Endodermal cell (in vitro differentiated cells): ENCODE measurements at regions not wholly inside any gene's neighbourhood (a gene's known extent, or its start where the extent isn't known, plus 50 kb on each side); places are given as distances from the start of the nearest gene placed in this dataset.
A peak's percentile ranks its signal among the peaks of the same experiment; 100 is the strongest.

Source experiments
- DNase-seq: peaks from one replicate; pipeline ENCODE4 v3.0.0-alpha.2; 2017
- H3K27ac ChIP-seq: 2 replicates; pipeline ENCODE4 v1.5.1; 2013; ENCODE audit warnings: mild to moderate bottlenecking, low read depth, low read length, moderate library complexity
- H3K27me3 ChIP-seq: 2 replicates; pipeline ENCODE4 v1.6.1; 2013; ENCODE audit warnings: mild to moderate bottlenecking, low read length, moderate library complexity; ENCODE audit not compliant: insufficient read depth, control insufficient read depth, poor library complexity, severe bottlenecking
- H3K36me3 ChIP-seq: 2 replicates; pipeline ENCODE4 v1.7.0; 2013; ENCODE audit warnings: mild to moderate bottlenecking, low read length, moderate library complexity; ENCODE audit not compliant: control insufficient read depth, insufficient read depth
- H3K4me1 ChIP-seq: one replicate; pipeline ENCODE4 v1.7.0; 2013; ENCODE audit warnings: low read length; ENCODE audit not compliant: control insufficient read depth, insufficient read depth
- H3K4me3 ChIP-seq: 2 replicates; pipeline ENCODE4 v1.5.1; 2013; ENCODE audit warnings: mild to moderate bottlenecking, low read length, moderate library complexity
- H3K9ac ChIP-seq: 2 replicates; pipeline ENCODE4 v1.6.1; 2013; ENCODE audit warnings: mild to moderate bottlenecking, low read length, moderate library complexity; ENCODE audit not compliant: poor library complexity, severe bottlenecking; ENCODE audit errors: extremely low read depth
- H3K9me3 ChIP-seq: 2 replicates; pipeline ENCODE4 v1.6.1; 2013; ENCODE audit warnings: mild to moderate bottlenecking, low read length, moderate library complexity; ENCODE audit not compliant: control insufficient read depth
- H3K27ac Mint-ChIP-seq: 2 replicates; pipeline ENCODE4 v1.8.0; 2020; ENCODE audit warnings: mixed read lengths
- H3K27me3 Mint-ChIP-seq: 2 replicates; pipeline ENCODE4 v1.8.0; 2021; ENCODE audit warnings: mild to moderate bottlenecking, mixed read lengths; ENCODE audit not compliant: insufficient read depth
- H3K36me3 Mint-ChIP-seq: 2 replicates; pipeline ENCODE4 v1.8.0; 2020; ENCODE audit warnings: low read depth, mixed read lengths
- H3K4me1 Mint-ChIP-seq: 2 replicates; pipeline ENCODE4 v1.8.0; 2020; ENCODE audit warnings: mixed read lengths
- H3K4me3 Mint-ChIP-seq: 2 replicates; pipeline ENCODE4 v1.8.0; 2020; ENCODE audit warnings: mild to moderate bottlenecking, moderate library complexity, mixed read lengths
- H3K9me3 Mint-ChIP-seq: 2 replicates; pipeline ENCODE4 v1.8.0; 2020; ENCODE audit warnings: mild to moderate bottlenecking, mixed read lengths
- WGBS, 2 experiments: methylation state at CpG; one replicate each; pipeline versions ENCODE4 v1.1.5 to v1.1.7; 2013; ENCODE audit warnings: missing lambda C conversion rate in 2 of 2, mixed read lengths in 1 of 2; ENCODE audit not compliant: insufficient coverage in 1 of 2, insufficient read length in 1 of 2; 5-methylcytosine and 5-hydroxymethylcytosine counted together
- TF ChIP-seq, protein P1 (sequence below): fragments of 200-600 bp; sonication (generic); conservative IDR thresholded peaks from 2 replicates; pipeline ENCODE4 v1.5.0; 2021; ENCODE audit warnings: antibody characterized with exemption, mild to moderate bottlenecking

DNA sequence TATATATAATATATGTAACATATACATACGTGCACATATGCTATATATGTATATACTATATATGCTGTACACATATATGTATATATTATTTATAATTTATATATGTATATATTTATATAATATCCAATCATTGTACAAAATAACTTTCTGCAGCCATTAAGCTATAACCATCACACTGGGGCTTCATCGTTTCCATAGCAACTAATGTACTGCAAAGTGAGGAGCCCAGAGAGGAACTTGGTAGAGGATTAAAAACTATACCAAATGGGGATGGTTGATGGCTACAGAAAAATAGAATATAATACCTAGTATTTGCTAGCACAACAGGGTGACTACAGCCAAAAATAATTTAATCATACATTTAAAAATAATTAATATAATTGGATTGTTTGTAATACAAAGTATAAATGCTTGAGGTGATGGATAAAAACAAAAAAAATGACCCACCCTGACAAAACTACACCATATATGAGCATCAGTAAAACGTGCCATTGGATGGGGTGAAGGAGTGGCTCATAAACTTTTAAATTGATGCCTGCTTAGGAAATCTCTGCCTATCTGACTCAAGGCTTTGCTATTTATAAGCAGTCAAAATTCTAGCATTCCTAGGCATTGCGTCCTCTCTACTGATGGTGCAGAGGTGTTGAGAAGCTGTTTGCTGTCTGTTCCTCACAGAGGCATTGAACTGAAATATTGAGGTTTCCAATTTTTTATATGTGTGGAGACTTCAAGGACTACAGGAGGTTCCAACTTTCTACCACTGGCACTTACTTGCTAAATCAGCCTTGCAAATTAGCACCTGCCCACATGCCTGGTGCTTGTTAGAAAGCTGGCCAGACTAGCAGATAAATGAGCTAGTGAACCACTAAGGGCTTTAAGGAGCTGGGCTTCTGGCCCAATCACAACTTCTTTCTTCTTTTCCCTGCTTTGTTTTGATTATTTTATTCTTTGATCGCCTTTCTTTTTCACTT lies 190.1 kb downstream of the SCP2D1 start:
- no peaks in the 10 kb centered on the region for H3K4me1 ChIP-seq
- no peaks in the 10 kb centered on the region for H3K36me3 ChIP-seq
- no peak overlapping the region for H3K4me3 ChIP-seq
- 88 to 94% methylated on average over 2 to 4 of the region's 5 CpGs for WGBS, 2 experiments
- Mint-ChIP-seq H3K4me3 (no peak overlapping the region), H3K27ac (no peak overlapping the region), H3K4me1 (no peaks in the 10 kb centered on the region), H3K27me3 (no peaks in the 10 kb centered on the region), H3K9me3 (no peaks in the 10 kb centered on the region), H3K36me3 (no peaks in the 10 kb centered on the region)
- no peaks in the 10 kb centered on the region for H3K9me3 ChIP-seq
- H3K27me3 ChIP-seq: no peaks in the 10 kb centered on the region
- TF ChIP-seq, protein P1, sequence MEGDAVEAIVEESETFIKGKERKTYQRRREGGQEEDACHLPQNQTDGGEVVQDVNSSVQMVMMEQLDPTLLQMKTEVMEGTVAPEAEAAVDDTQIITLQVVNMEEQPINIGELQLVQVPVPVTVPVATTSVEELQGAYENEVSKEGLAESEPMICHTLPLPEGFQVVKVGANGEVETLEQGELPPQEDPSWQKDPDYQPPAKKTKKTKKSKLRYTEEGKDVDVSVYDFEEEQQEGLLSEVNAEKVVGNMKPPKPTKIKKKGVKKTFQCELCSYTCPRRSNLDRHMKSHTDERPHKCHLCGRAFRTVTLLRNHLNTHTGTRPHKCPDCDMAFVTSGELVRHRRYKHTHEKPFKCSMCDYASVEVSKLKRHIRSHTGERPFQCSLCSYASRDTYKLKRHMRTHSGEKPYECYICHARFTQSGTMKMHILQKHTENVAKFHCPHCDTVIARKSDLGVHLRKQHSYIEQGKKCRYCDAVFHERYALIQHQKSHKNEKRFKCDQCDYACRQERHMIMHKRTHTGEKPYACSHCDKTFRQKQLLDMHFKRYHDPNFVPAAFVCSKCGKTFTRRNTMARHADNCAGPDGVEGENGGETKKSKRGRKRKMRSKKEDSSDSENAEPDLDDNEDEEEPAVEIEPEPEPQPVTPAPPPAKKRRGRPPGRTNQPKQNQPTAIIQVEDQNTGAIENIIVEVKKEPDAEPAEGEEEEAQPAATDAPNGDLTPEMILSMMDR: no peak
- DNase-seq: no peak
- no peak overlapping the region for H3K27ac ChIP-seq
- no peak overlapping the region for H3K9ac ChIP-seq

DNA sequence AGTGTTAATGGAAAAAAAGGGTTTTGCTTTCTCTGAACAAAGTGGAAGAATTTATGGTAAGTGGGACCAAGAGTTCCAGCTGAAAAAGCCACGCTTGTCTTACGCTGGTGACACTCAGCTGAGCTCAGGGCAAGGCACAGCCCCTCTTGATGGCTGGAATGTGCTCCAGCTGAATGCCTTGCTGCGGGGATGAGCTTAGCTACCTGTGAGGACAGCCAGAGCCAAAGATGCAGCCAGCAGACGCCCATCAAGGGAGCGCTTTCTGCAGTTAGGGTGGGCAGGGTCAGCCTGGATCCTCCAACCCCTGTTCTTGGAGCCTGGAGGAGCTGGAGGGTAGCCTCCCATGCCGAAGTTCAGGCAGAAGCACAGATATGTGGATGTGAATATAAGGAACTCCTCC lies 191.4 kb downstream of the SCP2D1 start:
- Histone ChIP-seq H3K27ac (no peak overlapping the region), H3K36me3 (no peaks in the 10 kb centered on the region), H3K27me3 (no peaks in the 10 kb centered on the region), H3K9me3 (no peaks in the 10 kb centered on the region), H3K9ac (no peak overlapping the region), H3K4me3 (no peak overlapping the region), H3K4me1 (no peaks in the 10 kb centered on the region)
- no peak overlapping the region for H3K27ac Mint-ChIP-seq
- H3K36me3 Mint-ChIP-seq: no peaks in the 10 kb centered on the region
- TF ChIP-seq, protein P1: no peak
- no peaks in the 10 kb centered on the region for H3K9me3 Mint-ChIP-seq
- H3K4me3 Mint-ChIP-seq: no peak overlapping the region
- WGBS, 2 experiments: 80 to 84% methylated on average over 3 to 6 of the region's 6 CpGs
- no peaks in the 10 kb centered on the region for H3K27me3 Mint-ChIP-seq
- no peak for DNase-seq
- no peaks in the 10 kb centered on the region for H3K4me1 Mint-ChIP-seq

DNA sequence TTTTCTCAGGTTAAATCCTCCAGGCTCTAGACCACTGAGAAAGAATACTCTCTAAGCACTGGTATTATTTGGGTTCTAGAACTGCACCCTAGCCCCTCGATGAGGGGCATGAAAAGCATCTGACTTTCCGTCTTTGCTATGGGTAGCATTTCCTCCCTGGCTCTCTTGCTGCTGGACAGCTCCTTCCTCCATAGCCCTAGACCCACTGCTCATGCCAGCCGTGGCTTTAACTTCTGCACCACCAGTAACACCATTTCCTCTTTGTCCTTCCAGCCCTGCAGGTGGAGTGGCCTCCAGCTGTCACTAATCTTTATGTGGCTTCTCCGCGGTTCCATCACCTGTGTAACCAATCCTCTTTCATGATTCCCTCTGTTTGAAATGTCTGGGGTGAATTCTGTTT lies 194.9 kb downstream of the SCP2D1 start:
- no peaks in the 10 kb centered on the region for H3K9me3 Mint-ChIP-seq
- no peak overlapping the region for H3K4me3 ChIP-seq
- TF ChIP-seq, protein P1: no peak
- H3K27ac Mint-ChIP-seq: no peak overlapping the region
- H3K4me1 Mint-ChIP-seq: no peaks in the 10 kb centered on the region
- H3K36me3 ChIP-seq: no peaks in the 10 kb centered on the region
- H3K9me3 ChIP-seq: no peaks in the 10 kb centered on the region
- no peak overlapping the region for H3K4me3 Mint-ChIP-seq
- DNase-seq: peak; percentile 58
- H3K4me1 ChIP-seq: no peaks in the 10 kb centered on the region
- no peaks in the 10 kb centered on the region for H3K36me3 Mint-ChIP-seq
- H3K9ac ChIP-seq: no peak overlapping the region
- WGBS, 2 experiments: 65 to 77% methylated on average over 3 to 5 of the region's 5 CpGs
- no peaks in the 10 kb centered on the region for H3K27me3 ChIP-seq
- H3K27me3 Mint-ChIP-seq: no peaks in the 10 kb centered on the region
- no peak overlapping the region for H3K27ac ChIP-seq
